GM18519 (cell line): ENCODE measurements at regions not wholly inside any gene's neighbourhood (a gene's known extent, or its start where the extent isn't known, plus 50 kb on each side); places are given as distances from the start of the nearest gene placed in this dataset.
"Not testable (repeated sequence)": the region's sequence is repeated elsewhere in the genome, so short reads cannot be mapped to it uniquely, and the experiment has no call there.

Experiments used
- ATAC-seq: cut with Tn5 transposase; IDR thresholded peaks from one replicate; pipeline ENCODE4 v1.9.1; 2021; ENCODE audit warnings: mild to moderate bottlenecking, moderate library complexity; ENCODE audit not compliant: unreplicated experiment, low FRiP score

DNA sequence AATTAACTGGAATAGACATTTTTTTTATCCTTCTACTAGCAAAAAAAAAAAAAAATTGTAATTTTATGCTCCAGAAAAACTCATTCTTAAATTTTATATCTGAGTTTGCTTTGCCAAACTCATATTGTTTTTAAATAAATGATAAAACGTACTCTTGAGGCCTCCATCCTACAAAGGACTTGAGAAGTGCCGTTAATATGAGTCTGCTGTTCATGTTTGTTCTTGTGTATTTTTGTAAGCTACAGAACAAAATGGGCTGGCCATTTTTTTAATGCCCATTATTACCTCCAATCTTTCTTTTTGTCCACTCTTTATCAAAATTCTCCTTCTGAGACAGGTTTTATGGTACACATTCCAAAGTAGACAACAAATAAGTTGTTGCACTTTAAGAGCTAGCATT is 643.5 kb upstream of the SOX9 start:
- ATAC-seq, result no peak

DNA sequence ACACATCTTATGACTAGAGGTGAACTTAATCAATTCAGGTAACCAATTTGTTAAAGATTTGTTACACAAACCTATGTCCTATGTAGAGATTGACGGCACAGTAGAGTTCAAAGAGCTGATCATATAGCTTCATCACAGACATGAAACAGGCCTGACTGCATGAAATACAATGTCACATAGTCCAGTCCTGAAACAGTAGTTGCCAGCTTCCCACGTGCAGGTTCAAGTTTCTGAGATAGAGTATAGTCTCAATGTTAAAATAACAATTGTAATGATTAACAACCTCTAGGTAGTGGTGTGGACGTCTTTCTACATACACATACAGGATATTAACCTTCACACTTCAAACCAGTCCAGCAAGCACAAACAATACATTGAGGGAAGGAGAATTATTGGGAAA is 640.7 kb upstream of the SOX9 start:
- no peak for ATAC-seq

DNA sequence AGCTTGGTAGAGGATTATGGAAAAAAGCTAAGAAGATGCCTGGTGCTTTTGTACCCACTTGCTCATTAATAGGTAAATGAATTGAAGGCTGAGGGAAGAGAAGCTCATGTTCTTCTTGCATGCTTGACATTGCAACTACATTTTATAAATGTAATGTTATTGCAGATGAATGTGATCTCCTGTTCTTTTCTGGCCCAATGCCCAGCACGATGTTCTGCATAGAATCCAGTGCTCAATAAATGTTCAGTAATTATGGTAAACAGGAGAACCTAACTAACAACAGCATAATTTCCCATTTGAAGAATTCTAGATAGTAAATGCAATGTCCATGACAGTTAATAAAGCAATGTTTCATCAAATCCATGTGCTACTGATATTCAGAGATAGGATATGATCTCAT is 638.2 kb upstream of the SOX9 start:
- ATAC-seq, result no peak

DNA sequence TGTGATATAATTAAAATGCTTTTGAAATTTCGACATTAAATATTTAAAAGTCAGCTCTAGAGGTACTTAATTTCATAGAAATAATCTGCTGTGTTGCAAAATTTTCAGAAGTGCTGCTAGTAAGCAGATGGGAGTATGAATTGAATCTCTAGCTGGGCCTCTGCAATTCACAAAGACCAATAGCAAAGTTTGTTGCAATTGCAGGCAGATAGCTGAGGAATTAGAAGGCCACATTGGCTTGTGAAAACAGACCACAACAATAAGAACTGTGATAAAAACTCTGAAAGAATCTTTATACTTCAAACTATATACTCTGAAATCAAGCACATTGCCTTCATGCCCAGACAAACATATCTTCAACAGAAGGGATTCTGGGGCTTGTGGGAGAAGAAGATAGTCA is 636.3 kb upstream of the SOX9 start:
- no peak for ATAC-seq

DNA sequence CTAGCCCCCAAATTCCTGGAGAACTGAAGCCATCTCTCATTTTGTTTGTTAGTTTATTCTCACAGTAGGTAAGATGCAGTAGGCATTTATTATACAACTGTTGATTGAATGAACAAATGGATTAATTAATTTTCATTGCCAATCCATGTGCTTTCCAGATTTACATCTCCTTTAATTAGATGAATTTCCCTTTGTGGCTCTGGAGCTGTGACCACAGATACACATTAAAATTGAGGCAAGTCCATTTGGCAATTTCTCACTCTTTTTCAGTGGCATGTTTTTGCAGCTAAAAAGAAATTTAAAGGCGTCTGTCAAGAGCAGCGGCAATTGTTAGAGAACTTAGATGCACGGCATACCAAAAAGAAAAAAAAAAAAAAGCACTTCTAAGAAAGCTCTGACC is 635.4 kb upstream of the SOX9 start:
- no peak for ATAC-seq

DNA sequence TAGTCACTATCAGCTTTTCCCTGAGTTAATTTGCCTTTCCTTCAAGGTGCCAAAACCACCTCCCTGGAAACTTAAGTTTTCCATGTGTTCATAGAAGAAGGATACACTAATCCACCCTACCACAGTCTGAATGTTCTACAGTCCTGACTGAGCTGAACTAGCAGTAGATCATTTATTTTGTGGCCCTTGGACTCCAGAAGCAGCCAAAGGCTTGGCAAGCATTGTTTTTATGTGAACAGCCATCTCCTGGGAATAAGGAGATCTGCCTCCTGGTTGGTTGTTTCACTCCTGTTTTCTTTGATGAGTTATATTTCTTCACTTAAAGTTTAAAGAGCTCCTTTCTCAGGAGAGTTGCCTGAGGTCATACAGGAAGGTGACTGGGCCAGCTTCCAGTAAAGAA is 634.6 kb upstream of the SOX9 start:
- ATAC-seq, result no peak

DNA sequence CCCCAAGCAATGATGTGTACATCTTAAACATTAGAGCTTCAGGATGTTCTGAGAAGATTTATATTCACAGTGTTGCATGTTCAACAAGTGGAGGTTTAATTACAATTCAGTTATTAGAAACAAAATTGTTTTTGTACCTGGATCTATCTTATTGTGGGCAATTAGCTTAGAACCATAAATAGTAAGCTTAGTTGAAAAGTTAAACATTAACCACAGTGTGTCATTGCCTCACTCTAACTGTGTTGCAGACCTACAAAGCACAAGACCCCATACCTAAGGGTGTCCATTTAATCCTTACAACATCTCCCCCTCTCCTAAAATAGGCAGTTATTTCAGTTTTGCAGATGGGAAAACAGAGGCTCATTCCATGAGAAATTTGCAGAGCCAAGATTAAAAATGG is 632.0 kb upstream of the SOX9 start:
- no peak for ATAC-seq

DNA sequence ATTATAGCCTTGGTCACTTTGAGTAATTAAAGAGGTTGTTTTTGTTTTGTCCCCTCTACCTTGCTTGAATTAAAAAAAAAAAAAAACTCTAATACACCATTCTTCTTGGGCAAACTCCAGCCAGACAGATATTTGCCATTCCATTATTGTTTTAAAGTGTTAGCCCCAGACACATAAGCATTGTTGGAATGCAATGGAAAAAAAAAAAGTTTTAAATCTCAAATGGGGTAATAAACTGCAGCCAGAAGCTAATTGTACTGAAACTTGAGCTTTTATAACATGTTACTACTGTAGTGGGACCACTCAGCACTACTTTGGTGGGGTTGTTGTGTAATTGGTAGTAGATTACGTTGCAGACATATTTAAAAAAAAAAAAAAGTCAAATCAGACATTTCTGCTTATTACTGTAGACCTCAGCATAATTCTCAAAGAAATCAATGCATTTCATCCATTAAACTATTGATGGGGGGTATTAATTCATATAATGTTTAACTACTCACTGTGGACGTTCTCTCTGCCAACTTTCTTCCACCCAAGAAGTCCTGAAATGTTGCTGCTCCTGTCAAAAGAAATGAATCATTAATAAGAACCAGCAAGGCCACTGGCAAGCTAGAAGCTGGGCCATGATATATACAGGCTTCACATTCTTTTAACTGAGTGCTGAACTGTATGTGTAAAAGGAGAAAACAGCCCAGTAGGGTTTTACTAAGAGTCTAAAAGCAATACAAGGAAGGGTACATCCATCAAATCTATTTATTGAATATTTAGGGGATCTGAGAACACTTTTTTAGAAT is 626.6 kb upstream of the SOX9 start:
- ATAC-seq, result no peak

DNA sequence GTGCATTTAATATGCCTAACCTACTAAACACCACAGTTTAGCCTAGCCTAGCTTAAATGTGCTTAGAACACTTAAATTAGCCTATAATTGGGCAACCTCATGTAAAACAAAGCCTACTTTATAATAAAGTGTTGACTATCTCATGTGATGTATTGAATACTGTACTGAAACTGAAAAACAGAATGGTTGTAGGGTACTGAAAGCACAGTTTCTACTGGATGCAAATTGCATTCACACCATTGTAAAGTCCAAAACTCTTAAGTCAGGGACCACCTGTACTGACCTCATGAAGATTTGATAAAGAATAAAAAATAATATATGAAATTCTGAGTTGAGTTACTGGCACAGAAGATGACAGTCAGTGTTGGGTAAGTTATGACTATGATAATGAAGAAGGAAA is 625.4 kb upstream of the SOX9 start:
- ATAC-seq, result no peak

DNA sequence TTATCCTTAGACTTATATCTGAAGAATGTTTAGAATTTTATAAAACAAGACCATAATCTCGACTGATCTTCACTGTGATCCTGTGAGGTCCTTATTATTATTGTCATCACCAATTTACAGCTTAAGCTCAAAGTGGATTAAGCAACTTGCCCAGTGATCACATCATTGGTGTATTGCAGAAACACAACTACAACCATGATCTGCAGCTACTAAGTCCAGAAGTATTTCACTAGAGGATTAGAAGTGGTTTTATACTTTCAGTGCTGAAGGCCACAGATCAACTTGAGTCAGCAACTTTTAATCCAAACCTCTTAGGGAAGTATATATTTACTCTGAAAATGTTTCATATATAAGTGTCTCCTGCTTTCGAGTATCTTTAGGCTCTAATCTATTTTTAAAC is 624.3 kb upstream of the SOX9 start:
- no peak for ATAC-seq

DNA sequence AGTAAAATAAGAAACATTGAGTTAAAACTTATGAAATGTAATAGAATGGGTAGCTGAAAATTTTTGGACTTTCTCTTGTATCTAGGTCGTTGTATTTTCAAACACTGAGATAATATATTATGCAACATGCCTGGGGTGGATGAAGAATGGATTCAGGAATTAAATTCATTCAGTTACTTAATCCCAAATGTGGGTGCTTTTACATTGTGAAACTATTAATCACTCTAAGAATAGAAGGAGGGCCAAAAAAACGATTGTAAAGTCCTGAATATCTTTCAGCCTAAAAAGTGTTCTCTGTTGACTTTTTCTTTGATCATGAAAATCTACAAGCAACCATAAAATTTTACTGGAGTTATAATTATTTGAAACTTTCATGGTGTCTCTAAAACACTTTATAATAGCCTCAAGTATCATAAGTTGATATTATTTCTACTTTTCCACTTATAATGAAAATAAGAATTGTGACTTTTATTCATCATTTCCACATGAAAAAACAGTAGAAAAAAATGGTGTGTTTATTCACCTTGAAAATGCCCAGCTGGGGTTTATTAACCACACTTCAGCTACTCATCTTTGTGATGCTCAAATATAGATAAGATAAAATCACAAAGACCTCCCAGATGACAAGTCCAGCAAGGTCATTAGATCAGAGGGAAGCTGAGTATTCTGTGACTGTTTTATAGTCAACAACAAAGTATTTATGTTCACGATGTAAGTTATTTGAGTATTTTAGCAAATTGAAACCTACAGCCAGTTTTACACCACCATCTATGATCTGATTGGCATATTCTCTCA is 619.9 kb upstream of the SOX9 start:
- no peak for ATAC-seq

DNA sequence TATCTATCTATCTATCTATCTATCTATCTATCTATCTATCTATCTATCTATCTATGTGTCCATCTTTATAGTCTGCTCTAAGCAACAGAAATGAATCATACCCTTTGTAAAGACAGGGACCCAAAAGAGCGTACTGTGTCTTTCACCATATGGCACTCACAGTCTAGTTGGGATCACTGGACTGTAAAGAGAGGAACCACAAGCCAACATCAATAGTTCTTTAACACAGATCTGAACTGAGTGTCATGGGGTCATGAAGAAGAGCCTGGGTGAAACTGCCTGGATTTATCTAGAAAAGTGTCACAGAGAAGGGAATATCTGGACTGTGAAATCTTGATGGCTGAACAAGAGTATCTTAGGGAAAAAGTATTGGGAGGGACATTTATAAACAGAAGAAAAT is 619.1 kb upstream of the SOX9 start:
- ATAC-seq, result no peak

DNA sequence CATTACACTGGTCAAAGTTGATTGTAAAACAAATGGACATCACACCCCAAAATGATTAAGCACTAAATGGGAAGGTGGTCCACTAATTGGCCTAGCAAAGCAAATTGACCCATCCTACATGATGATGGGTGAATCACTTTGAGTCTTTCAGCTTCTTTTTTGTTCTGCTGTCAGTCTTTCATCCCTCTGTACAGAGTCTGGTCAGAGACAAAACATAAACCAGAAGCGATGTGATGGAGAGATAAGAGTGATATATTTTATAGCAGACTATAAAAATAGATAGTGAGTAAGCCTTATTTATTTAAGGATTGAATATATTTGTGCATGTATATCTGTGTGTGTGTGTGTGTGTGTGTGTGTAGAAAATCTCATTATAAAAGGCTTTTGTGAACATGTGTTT is 618.4 kb upstream of the SOX9 start:
- ATAC-seq, result no peak

DNA sequence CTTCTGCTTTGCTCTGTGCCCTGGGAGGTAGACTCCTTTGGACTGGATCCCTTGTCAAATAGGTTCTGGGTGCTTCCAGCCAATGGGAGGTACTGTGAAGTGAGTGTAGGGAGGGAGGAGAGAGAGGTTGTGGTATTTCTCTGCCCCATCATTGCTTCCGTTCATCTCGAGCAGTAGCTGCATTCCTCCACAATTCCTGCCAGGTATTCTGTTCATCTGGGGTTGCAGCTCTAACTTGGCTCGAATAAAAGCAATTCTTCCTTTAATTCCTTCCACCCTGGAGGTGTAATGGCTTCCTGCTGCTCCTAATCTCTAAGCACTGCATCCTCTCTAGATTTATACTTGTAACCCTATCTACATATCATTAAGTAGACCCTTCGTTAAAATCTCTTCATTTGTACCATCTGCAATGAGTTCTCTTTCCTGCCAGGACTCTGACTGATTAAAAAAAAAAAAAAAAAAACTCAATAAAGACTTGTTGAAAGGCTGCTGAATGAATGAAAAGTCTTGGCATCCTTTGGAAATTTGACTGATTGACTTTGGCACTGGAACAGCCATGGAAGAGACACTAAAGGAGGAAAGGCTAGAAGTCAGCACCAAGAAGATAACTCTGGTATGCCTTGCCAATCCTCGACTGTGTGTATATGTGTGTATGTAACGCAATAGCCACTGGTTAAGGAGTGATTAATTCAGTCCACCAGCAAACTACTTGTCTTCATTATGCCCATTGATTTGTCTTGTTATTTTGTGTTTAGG is 616.9 kb upstream of the SOX9 start:
- no peak for ATAC-seq

DNA sequence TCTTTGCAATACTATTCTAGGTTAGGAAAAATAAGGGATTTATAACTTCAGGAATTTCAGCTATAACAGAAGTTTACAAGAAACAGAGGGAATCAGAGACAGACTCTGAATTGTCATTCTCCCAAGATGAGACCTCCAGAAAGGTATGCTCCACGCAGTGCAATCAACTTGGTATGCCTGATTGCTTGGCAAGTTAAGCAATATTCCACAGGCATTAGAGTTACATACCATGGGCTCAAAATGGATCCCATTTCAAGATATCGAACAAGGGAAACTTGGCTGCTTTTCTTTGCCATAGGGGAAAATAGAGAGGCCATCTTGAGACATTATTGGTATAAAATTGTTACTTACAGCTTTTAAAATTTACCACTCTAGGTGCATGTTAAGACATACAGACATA is 615.6 kb upstream of the SOX9 start:
- ATAC-seq, result no peak

DNA sequence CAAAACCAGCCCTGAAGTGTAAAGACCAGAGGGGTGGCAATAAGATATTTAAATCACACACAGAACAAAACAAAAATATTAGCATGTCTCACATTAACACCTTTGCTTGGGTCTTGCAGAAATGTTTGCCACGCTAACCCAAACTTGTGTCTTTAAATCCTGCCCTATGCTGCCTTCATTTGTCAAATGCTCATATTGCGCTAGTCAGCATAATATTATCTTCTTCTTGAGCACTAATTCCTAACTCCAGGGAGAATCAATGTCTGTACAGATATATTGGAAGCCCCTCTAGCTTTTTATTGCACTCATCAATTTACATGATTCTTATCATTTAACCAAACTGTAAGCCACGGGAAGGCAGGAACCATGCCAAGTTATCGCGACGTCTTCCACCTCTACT is 614.8 kb upstream of the SOX9 start:
- no peak for ATAC-seq

DNA sequence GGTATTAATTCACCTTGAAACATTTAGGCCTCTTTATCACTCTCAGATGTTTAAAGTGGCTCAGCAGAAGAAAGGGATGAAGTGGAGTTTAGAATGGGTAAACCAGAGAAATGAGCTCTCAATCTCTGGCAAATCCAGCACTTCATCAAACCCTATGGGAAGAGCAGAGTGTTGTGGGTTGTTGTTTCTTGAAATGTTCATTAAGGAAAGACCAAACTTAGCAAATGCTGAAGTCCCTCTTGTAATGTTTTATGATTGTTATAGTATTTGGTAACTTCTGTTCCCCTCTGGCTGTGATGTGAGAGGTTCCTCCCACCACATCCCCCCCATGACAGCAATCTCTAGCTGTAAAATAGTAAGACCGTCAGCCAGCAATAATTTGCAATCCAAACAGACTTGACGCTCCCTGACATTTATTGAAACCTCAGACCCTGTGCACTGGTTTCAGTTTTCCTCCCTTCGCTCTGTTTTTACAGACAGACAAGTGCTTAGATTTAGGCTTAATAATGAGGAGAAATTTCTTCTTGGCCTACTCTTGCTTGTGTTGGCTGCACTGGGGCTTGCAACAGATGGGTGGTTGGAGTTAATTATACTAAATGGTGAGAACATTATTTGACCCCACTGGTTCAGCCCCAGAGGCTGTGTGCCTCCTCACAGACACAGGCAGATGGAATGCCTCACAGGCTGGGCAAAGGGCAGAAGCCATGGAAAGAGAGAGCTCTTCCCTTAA is 609.4 kb upstream of the SOX9 start:
- ATAC-seq, result no peak

DNA sequence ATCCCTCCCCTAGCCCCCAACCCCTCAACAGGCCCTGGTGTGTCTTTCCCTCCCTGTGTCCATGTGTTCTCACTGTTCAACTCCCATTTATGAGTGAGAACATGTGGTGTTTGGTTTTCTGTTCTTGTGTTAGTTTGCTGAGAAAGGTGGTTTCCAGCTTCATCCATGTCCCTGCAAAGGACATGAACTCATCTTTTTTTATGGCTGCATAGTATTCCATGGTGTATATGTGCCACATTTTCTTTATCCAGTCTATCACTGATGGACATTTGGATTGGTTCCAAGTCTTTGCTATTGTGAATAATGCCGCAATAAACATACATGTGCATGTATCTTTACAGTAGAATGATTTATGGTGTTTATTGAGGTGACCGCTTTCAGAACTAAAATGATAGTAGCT is 607.1 kb upstream of the SOX9 start:
- not testable (repeated sequence) for ATAC-seq

DNA sequence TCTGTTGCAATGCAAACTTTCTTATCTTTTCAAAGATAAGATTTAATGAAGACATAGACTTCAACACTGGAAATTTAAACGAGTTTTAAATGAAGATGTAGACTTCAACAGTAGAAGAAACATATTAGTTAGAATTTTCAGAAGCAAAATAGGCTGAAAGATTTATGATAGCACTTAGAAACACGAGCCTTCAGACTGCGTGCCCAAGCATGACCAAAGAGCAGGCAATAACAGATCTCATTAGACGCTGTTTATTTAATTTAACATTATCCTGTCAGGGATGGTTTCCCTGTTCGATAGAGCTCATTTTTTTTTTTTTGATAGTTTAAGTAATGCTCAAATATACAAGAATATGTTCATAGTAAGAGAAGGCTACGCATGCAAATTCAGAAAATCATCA is 604.7 kb upstream of the SOX9 start:
- no peak for ATAC-seq

DNA sequence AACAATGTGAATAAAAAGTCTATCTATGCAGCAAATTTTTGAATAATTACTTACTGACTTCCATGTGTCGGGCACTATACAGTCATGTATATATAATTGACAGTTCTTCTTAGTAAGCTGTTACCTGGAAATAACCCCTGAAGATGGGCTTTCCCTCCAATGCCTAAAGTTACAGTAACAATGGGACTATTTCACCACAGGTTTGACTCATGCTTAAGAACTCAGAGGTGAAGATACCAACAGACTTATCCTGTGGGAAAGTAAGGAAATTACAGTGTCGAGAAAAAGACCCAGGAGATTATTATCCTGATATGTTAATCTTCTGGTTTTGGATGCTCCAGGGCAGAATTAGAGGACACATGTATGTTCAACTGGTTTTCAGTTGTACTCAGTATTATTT is 601.5 kb upstream of the SOX9 start:
- no peak for ATAC-seq

DNA sequence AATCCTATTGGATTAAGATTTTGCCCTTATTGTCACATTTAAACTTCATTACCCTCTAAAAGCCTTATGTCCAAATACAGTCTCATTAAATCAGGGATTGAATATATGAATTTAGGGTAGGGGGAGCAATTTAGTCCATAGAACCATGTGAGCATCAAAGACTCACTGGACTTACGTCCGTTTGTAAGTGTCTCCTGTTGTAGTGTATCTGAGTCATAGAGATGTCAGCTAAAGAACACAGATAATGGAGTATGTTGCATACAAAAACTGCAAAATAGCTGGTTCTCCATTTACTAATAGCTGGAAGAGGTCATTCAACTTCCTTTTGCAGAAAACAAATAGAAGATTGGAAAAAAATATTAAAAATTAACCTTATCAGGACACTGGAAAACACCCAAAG is 599.1 kb upstream of the SOX9 start:
- no peak for ATAC-seq
